ENCODE measurements at regions not wholly inside any gene's neighbourhood (a gene's known extent, or its start where the extent isn't known, plus 50 kb on each side); places are given as distances from the start of the nearest gene placed in this dataset.

- POLR2A ChIA-PET: no interaction called here
- no peak for DNase-seq (ENCODE audit: extremely low spot score)
- no peak for TF ChIP-seq CTCF (IDR thresholded peaks at IDR 0.05; ENCODE audit: control extremely low read depth, extremely low read depth, low read depth, missing control alignments)
These were observed 235.1 kb upstream of the CELF2 start for GRCh38 chr10:10782603-10783002.

GRCh38 chr10:10785627-10786026 lies 232.0 kb upstream of the CELF2 start:
- DNase-seq (ENCODE audit: extremely low spot score): no peak
- POLR2A ChIA-PET: no interaction called here
- TF ChIP-seq CTCF (IDR thresholded peaks at IDR 0.05; ENCODE audit: control extremely low read depth, extremely low read depth, low read depth, missing control alignments): no peak
- CTCF ChIA-PET: no interaction called here

More at GRCh38 chr10:10782603-10783002, 235.1 kb upstream of the CELF2 start:
- CTCF ChIA-PET: no interaction called here

GRCh38 chr10:10786109-10787090 lies 231.3 kb upstream of the CELF2 start:
- TF ChIP-seq CTCF (IDR thresholded peaks at IDR 0.05; ENCODE audit: control extremely low read depth, extremely low read depth, low read depth, missing control alignments): no peak
- ChIA-PET CTCF (interaction anchor here (0.8 to 1.9 kb wide), 5 partner anchors 10 to 19 kb away, joined by 3 to 5 read pairs (median 3); no protein-coding TSS in a partner anchor), POLR2A (no interaction called here)
- no peak for DNase-seq (ENCODE audit: extremely low spot score)

GRCh38 chr10:10787586-10787985 lies 230.1 kb upstream of the CELF2 start:
- TF ChIP-seq CTCF (IDR thresholded peaks at IDR 0.05; ENCODE audit: control extremely low read depth, extremely low read depth, low read depth, missing control alignments): no peak
- ChIA-PET POLR2A (no interaction called here), CTCF (interaction anchor here (0.8 to 1.9 kb wide), 5 partner anchors 10 to 19 kb away, joined by 3 to 5 read pairs (median 3); no protein-coding TSS in a partner anchor)
- no peak for DNase-seq (ENCODE audit: extremely low spot score)

GRCh38 chr10:10788761-10789160 lies 228.9 kb upstream of the CELF2 start:
- TF ChIP-seq CTCF (IDR thresholded peaks at IDR 0.05; ENCODE audit: control extremely low read depth, extremely low read depth, low read depth, missing control alignments): no peak
- CTCF ChIA-PET: no interaction called here
- DNase-seq (ENCODE audit: extremely low spot score): no peak
- POLR2A ChIA-PET: no interaction called here

- ChIA-PET POLR2A (no interaction called here), CTCF (no interaction called here)
These were observed 225.8 kb upstream of the CELF2 start for GRCh38 chr10:10791869-10792268.

More at GRCh38 chr10:10791869-10792268, 225.8 kb upstream of the CELF2 start:
- TF ChIP-seq CTCF (IDR thresholded peaks at IDR 0.05; ENCODE audit: control extremely low read depth, extremely low read depth, low read depth, missing control alignments): no peak
- DNase-seq (ENCODE audit: extremely low spot score): no peak
